NOMO-1 (cell line): ENCODE measurements at regions not wholly inside any gene's neighbourhood (a gene's known extent, or its start where the extent isn't known, plus 50 kb on each side); places are given as distances from the start of the nearest gene placed in this dataset.

Source experiments
- DNase-seq, 2 experiments: peaks; one replicate each; lab custom pipeline; 2025; ENCODE audit not compliant: unreplicated experiment in 2 of 2; lab: John Stamatoyannopoulos, UW

DNA sequence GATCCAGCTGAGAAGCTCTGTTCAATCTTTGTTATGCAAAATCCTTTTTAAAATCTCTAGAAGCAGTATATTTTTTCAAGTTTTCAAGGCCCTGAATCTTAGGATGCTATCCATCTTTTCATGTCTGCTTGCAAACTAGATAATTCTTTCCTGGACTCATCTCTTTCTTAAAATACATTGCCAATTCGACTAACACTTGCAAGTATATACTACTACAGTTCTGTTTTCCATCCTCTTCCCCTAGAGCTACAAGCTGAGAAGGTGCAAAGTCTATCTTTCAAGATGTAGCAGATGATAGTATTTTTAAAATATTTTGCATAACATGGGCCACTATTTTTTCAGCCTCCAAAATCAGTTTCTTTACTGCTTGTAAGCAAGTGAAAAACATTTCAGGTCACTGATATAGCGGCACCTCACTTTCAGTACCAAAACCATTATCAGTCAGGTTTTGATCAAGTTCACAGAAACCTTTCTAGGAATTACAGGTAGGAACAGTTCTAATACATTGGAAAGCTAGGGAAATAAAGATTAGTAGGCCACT, 196.4 kb upstream of the CDH20 start:
- no peak for DNase-seq

DNA sequence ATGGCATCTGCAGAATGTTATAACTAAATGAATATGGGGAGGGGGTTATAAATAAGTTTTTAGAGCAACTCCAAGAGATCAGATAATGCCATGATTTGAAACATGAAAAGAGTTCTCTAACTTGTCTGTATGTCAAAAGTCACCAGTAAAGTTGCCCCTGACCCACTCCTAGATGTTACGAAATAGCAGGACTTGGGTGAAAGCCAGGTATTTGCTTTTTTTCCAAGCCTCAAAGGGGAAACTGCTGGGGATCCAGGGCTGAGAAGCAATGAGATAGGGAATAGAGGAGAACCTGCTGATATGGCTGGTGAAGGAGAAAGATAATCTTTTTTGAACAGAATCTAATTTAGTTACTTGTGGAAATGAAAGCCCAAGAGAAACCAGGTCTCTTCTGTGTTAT, 191.5 kb upstream of the CDH20 start:
- no peak for DNase-seq

DNA sequence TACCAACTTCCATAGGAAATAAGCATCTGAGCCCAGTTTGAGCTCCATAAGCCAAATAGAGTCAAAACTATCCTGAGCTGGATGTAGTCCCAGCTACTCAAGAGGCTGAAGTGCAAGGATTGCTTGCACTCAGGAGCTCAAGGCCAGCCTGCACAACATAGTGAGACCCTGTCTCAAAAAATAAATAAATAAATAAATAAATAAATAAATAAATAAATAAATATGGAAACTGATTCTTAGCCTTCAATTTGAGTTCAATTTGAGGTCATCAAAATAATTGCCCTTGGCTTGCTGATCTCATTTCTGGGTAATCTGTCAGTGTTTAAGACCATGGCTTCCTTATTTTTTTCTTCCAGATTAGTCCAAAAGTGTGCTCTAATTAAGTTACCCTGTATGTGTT, 184.9 kb upstream of the CDH20 start:
- DNase-seq = no peak

DNA sequence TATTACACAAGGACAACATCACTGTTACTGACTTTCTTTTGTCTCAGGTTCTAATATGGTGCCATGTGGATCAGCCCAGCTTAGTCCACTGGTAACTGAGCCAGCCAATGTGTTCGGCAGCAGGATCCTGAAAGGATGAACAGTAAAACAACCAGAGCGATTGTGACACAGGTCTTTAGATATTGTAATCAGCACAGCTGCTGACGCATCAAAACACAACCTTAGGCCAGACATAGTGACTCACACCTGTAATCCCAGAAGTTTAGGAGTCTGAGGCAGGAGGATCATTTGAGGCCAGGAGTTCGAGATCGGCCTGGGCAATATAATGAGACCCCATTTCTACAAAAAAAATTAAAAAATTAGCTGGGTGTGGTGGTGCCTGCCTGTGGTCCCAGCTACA, 183.4 kb upstream of the CDH20 start:
- DNase-seq = no peak

DNA sequence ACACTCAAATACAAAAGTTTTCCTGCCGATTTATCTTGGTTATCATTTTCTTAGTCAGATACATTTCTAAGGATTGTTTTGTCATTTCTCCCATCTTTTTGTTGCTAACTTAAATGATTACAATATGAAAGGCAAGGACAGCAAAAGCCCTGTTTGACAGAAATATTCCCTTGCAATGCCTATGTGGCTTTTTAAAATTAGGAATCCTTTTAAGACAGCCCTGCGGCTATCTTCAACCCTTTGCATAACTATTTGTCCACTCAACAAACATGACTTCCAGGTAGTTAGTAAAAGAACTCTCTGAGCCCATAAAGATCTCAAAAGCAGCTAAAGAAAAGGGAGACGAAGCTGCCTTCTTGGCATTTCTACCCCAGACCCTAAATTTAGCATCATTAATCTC, 179.7 kb upstream of the CDH20 start:
- DNase-seq = no peak

GRCh38 chr18:61154866-61155265, 178.4 kb upstream of the CDH20 start:
- DNase-seq = no peak

DNA sequence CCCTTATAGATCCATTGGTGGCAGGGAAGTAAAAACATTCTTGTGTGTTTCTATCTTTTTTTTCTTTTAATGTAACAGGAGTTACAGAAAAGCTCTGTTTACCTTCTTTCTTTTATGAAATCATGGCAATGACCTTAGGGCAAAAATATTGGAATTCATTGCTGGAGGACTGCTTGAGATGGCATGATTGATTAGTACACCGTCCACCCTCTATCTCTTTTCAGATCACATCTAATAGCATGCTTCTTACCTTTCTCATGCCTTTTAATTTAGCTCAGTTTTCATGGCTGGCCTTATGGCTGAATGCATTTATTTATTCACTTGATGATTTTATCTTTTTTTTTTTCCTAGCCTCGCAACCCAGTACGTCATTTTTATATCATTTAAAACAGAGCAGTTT, 177.6 kb upstream of the CDH20 start:
- DNase-seq = no peak

DNA sequence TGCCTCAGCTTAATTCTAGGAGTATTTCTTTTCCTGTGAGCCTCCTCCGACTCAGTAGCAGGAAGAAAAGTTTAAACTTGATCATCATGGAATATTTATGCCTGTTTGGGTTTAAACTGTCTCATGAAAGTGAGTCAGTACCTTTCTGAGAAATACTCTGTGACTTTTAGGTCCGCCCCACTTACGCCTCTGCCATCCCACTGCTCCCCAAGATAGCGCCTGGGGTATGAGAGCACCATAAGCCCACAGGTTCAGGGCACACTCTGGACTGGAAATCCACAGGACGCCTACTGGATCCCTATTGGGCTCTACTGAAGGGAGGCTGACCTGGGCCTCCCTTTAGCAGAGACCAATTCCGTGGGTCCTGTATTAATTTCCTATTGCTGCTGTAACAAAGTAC, 175.8 kb upstream of the CDH20 start:
- no peak for DNase-seq

DNA sequence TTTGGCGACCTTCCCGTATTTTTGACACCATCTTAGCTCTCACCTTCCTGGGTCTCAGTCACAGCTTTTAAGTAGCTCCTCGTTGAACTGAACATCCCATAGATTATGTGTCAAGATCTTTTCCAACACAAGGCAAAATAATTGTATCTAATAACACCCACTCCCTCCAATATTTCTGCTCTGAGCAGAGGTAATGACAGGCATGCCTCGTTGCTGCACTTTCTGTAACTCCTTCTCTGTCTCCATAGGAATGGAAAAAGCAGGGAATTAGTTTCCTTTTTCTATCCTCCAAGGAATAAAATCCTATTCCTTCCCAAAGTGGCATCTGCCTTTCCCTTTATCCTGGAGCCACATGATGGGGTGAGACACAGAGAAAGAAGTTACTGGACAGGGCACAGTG, 174.0 kb upstream of the CDH20 start:
- DNase-seq = no peak

DNA sequence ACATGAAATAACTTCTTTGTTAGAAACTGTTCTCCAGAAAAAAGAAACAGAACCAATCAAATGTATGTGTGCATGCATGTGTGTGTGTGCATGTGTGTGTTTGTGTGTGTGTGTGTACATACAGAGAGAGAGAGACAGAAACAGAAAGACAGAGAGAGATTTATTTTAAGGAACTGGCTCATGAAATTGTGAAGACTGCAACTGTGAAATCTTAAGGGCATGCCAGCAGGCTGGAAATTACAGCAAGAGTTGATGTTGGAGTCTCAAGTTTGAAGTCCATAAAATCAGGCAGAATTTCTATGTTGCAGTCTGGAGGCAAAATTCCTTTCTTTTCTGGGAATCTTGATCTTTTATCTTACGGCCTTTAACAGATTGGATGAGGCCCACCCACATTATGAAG, 168.9 kb upstream of the CDH20 start:
- DNase-seq = no peak

DNA sequence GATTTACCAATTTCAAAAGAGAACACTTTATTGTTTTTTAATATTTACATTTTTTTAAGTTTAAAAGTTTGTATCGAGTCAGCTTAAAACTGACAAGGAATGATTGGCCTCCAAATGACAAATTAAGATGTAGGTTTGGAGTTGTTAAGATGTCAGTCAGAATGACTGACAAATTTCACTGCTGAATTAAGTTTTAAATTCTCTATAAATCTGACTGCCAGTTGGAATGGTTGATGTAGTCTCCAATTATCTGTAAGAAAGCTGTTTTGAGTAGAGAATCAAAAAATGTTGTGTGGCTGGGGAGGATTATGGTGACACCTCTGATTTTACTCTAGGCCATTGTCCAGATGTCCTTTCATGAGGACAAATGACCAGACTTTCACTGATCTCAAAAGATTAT, 165.3 kb upstream of the CDH20 start:
- no peak for DNase-seq

DNA sequence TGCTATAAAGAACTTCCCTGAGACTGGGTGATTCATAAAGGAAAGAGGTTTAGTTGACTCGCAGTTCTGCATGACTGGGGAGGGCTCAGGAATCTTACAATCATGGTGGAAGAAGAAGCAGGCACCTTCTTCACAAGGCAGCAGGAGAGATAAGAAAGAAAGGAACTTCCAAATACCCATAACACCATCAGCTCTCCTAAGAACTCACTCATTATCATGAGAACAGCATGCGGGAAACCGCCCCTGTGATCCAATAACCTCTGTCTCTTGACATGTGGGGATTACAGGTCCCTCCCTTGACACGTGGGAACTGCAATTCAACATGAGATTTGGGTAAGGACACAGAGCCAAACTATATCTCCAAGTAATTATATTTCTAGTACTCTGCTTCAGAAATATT, 163.8 kb upstream of the CDH20 start:
- no peak for DNase-seq

DNA sequence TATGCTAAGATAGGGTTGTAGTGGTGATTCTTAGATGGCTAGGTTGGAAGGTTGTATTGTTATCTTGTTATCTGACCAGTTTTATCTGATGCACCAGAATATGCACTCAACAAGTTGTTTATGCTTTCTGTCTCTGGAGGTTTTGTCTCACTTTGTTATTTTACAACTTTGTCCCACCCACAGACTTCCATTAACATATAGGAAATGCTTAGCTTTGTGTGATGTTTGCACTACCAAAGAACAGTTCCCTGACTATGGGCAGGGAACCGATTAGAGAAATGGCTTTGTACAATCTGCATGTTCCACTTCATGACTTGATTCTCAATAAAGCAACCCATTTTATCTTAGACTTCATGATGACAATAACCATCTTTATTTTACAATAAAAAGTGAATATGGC, 160.6 kb upstream of the CDH20 start:
- no peak for DNase-seq

GRCh38 chr18:61173554-61173953, 159.7 kb upstream of the CDH20 start:
- DNase-seq = no peak

- no peak for DNase-seq
Observed at GRCh38 chr18:61183798-61184197, 149.4 kb upstream of the CDH20 start.

DNA sequence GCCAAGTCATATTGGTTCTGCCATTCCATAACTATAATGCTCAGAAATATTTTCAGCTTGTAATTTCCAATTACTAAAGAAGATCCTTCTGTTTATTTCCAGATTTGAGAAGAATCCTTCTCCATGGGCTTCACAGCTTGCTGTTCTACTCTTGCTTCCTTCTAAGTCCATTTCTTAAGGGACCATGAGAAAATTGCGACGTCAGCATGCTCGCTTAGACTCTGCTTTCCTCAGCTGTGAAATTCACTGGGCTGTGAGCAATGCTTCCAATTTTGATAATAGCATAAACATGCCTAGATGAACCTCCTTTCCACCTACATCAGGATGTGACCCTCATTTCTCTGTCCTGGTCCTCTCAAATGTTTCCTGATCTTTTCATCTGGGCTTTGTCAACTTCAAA, 145.3 kb upstream of the CDH20 start:
- no peak for DNase-seq

DNA sequence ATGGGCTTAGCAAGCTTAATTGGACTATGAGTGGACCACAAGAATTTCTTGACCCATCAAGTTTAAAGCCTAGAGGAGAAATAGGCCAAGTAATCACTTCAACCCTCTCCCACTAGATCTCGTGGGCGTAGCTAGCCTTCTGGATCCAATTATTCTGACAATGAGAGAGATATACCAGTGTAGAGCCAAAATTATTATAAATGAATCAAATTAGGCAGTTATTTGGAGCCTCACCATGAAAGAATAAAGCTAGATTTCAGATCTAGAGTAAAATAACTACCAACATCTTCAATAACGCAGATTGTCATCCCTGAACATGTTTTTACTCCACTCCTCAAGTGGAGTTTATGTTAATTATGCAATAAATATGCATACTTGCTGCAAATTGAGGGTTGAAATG, 143.9 kb upstream of the CDH20 start:
- no peak for DNase-seq

DNA sequence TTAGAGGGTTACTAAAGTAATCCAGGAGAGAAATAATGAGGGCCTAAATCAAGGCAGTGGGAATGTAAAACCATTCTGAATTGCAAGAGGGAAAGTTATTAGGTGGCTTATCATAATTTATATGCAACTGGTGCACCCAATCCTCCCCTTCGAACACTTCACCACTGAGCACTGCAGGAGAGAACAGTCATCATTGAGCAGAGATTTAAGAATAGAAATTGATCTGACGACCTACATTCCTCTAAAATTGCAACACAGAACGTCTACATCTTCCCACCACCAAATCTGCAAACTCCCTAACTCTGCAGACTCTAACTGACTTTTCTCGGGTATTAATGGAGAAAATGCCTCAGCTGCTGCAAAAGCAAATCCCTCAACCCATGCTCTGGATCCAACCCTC, 138.5 kb upstream of the CDH20 start:
- no peak for DNase-seq

- DNase-seq = no peak
Observed at GRCh38 chr18:61196750-61197149, 136.5 kb upstream of the CDH20 start.

GRCh38 chr18:61198486-61198885, 134.7 kb upstream of the CDH20 start:
- no peak for DNase-seq

GRCh38 chr18:61199171-61199848, 133.9 kb upstream of the CDH20 start:
- no peak for DNase-seq

DNA sequence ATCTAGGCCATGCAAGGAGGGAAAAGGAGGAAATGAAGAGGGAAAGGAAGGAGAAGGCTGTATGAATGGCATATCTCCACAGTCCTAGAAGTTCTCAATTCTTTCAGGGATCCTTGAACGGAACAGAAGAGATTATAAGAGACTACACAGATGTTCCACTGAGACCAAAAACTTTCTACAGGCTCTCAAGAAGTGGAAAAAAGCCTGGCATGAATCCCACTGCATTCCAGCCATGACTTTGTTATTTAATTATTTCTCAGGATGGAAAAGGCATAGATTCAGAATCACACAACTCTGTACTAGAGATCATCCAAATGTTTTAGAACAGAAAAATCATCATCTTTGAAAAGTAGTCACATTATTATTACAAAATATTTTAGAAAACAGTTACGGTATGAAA, 131.7 kb upstream of the CDH20 start:
- no peak for DNase-seq

DNA sequence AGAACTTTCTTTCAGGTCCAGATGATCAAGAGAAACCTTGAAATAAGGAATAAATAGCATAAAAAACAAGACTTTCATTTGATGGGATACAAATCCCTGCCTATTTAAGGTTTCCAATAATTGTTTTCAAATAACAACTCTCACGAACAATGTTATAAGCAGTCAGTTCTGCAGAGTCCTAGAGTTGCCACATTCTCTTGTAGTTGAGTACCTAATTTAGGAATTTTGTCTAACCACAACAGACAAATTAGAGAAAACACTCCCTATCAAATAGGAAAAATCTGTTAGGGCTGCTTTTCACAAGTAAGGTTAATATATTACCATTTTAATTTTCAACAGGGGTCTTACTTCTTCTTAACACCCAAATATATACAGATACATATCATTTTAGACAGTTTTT, 130.1 kb upstream of the CDH20 start:
- no peak for DNase-seq
